IMR-90 (cell line): ENCODE measurements at regions not wholly inside any gene's neighbourhood (a gene's known extent, or its start where the extent isn't known, plus 50 kb on each side); places are given as distances from the start of the nearest gene placed in this dataset.

Experiments used
- ATAC-seq: fragments of 200-7000 bp; cut with Tn5 transposase; 2 replicates; pipeline ENCODE4 v1.9.1; 2020; ENCODE audit warnings: low read depth, mild to moderate bottlenecking, moderate library complexity
- BruUV-seq: library from RNA; stranded (reverse); fragments of 400-500 nt; replicated peaks from 2 replicates; lab custom pipeline; 2021; lab: Mats Ljungman, UMichigan
- CTCF ChIA-PET: fragments of 300-600 bp; formaldehyde crosslinking; extraction: SDS; loops from one replicate; lab custom pipeline; 2021; ENCODE audit warnings: antibody characterized with exemption; lab: Yijun Ruan, JAX
- POLR2A ChIA-PET: fragments of 300-600 bp; sonication (Branson Sonifier 250); formaldehyde crosslinking; loops from one replicate; lab custom pipeline; 2022; ENCODE audit warnings: antibody characterized with exemption; ENCODE audit not compliant: unreplicated experiment; lab: Charles Lee
- DNase-seq: peaks from one replicate; pipeline ENCODE4 v3.0.0; 2013
- H2AFZ ChIP-seq: replicated peaks from 2 replicates; pipeline ENCODE3; 2013; ENCODE audit warnings: low read length, mild to moderate bottlenecking; ENCODE audit not compliant: poor library complexity
- H2AK5ac ChIP-seq: 2 replicates; pipeline ENCODE4 v1.6.1; 2013; ENCODE audit warnings: low read depth, low read length, inconsistent platforms
- H2AK9ac ChIP-seq: replicated peaks from 2 replicates; pipeline ENCODE3; 2013; ENCODE audit warnings: mild to moderate bottlenecking, low read depth, low read length, moderate library complexity; ENCODE audit not compliant: poor library complexity
- H2BK120ac ChIP-seq: 2 replicates; pipeline ENCODE4 v1.6.1; 2013; ENCODE audit warnings: low read depth, low read length, inconsistent platforms
- H2BK15ac ChIP-seq: 3 replicates; pipeline ENCODE4 v1.6.1; 2013; ENCODE audit warnings: low read depth, low read length, inconsistent platforms
- H2BK20ac ChIP-seq: 2 replicates; pipeline ENCODE4 v1.6.1; 2013; ENCODE audit warnings: low read depth, mild to moderate bottlenecking, inconsistent platforms, low read length, moderate library complexity
- H2BK5ac ChIP-seq: 2 replicates; pipeline ENCODE4 v1.6.1; 2013; ENCODE audit warnings: mild to moderate bottlenecking, low read depth, low read length, inconsistent platforms; ENCODE audit not compliant: poor library complexity, severe bottlenecking
- H3K14ac ChIP-seq: replicated peaks from 2 replicates; pipeline ENCODE4 v1.6.1; 2013; ENCODE audit warnings: low read depth, low read length, inconsistent platforms
- H3K18ac ChIP-seq: 2 replicates; pipeline ENCODE4 v1.6.1; 2013; ENCODE audit warnings: low read depth, low read length, control low read depth
- H3K23ac ChIP-seq: 2 replicates; pipeline ENCODE4 v1.6.1; 2013; ENCODE audit warnings: low read depth, low read length, inconsistent platforms
- H3K27ac ChIP-seq: 2 replicates; pipeline ENCODE4 v1.5.1; 2013; ENCODE audit warnings: mild to moderate bottlenecking, control low read depth, low read length; ENCODE audit not compliant: insufficient read depth
- H3K27me3 ChIP-seq: 2 replicates; pipeline ENCODE4 v1.6.1; 2013; ENCODE audit warnings: low read length; ENCODE audit not compliant: control insufficient read depth, insufficient read depth
- H3K36me3 ChIP-seq: 2 replicates; pipeline ENCODE4 v1.6.1; 2013; ENCODE audit warnings: low read length, mixed read lengths; ENCODE audit not compliant: control insufficient read depth, insufficient read depth
- H3K4ac ChIP-seq: 2 replicates; pipeline ENCODE4 v1.6.1; 2013; ENCODE audit warnings: low read depth, low read length, inconsistent platforms
- H3K4me1 ChIP-seq: 2 replicates; pipeline ENCODE4 v1.6.1; 2013; ENCODE audit warnings: low read length, mixed read lengths; ENCODE audit not compliant: control insufficient read depth, insufficient read depth
- H3K4me2 ChIP-seq: 2 replicates; pipeline ENCODE4 v1.6.1; 2013; ENCODE audit warnings: low read depth, mild to moderate bottlenecking, control low read depth, low read length, moderate library complexity
- H3K4me3 ChIP-seq: 2 replicates; pipeline ENCODE4 v1.5.1; 2013; ENCODE audit warnings: low read depth, mild to moderate bottlenecking, control low read depth, low read length, moderate library complexity; ENCODE audit not compliant: insufficient read depth
- H3K56ac ChIP-seq: 2 replicates; pipeline ENCODE4 v1.6.1; 2013; ENCODE audit warnings: low read length, inconsistent platforms; ENCODE audit not compliant: insufficient read depth; ENCODE audit errors: extremely low read depth
- H3K79me1 ChIP-seq, 2 experiments: 2 replicates each; pipeline ENCODE4 v1.6.1; 2013; ENCODE audit warnings: low read length in 2 of 2, inconsistent platforms in 1 of 2, low read depth in 1 of 2
- H3K9ac ChIP-seq: 2 replicates; pipeline ENCODE4 v1.6.1; 2013; ENCODE audit warnings: low read depth, low read length, control low read depth
- H3K9me1 ChIP-seq: 2 replicates; pipeline ENCODE4 v1.6.1; 2013; ENCODE audit warnings: low read length, inconsistent platforms; ENCODE audit not compliant: insufficient read depth
- H3K9me3 ChIP-seq: 2 replicates; pipeline ENCODE4 v1.6.1; 2013; ENCODE audit warnings: low read length; ENCODE audit not compliant: control insufficient read depth, insufficient read depth
- H4K20me1 ChIP-seq: 2 replicates; pipeline ENCODE4 v1.6.1; 2013; ENCODE audit warnings: low read length, inconsistent platforms; ENCODE audit not compliant: insufficient read depth
- H4K5ac ChIP-seq: 2 replicates; pipeline ENCODE4 v1.6.1; 2013; ENCODE audit warnings: mild to moderate bottlenecking, low read depth, low read length, control low read depth
- H4K8ac ChIP-seq, 2 experiments: 2 replicates each; pipeline ENCODE4 v1.6.1; 2013; ENCODE audit warnings: low read depth in 2 of 2, low read length in 2 of 2, control low read depth in 1 of 2, inconsistent platforms in 1 of 2
- H4K91ac ChIP-seq: 2 replicates; pipeline ENCODE4 v1.6.1; 2013; ENCODE audit warnings: low read depth, low read length, inconsistent platforms; ENCODE audit not compliant: insufficient read depth
- BHLHE40 ChIP-seq: fragments of 150-350 bp; IDR thresholded peaks from 2 replicates; pipeline ENCODE4 v1.6.1; 2016; ENCODE audit warnings: mild to moderate bottlenecking, low read depth, low read length
- CEBPB ChIP-seq: IDR thresholded peaks from 2 replicates; pipeline ENCODE4 v1.6.1; 2012; ENCODE audit warnings: low read depth, low read length, improper control_type of control experiment
- CHD1 ChIP-seq: IDR thresholded peaks from 2 replicates; pipeline ENCODE4 v1.6.1; 2012; ENCODE audit warnings: low read depth, low read length, improper control_type of control experiment
- FOS ChIP-seq: fragments of 150-350 bp; IDR thresholded peaks from 2 replicates; pipeline ENCODE4 v1.6.1; 2016; ENCODE audit warnings: low read depth, low read length
- MAFK ChIP-seq: IDR thresholded peaks from 2 replicates; pipeline ENCODE4 v1.6.1; 2012; ENCODE audit warnings: low read depth, low read length, improper control_type of control experiment
- MAZ ChIP-seq: IDR thresholded peaks from 2 replicates; pipeline ENCODE4 v1.6.1; 2012; ENCODE audit warnings: low read depth, mild to moderate bottlenecking, low read length, improper control_type of control experiment, moderate library complexity, borderline replicate concordance
- MXI1 ChIP-seq: IDR thresholded peaks from 2 replicates; pipeline ENCODE4 v1.6.1; 2012; ENCODE audit warnings: low read depth, mild to moderate bottlenecking, low read length, moderate library complexity, borderline replicate concordance
- NFE2L2 ChIP-seq: fragments of 150-350 bp; IDR thresholded peaks from 2 replicates; pipeline ENCODE4 v1.6.1; 2016; ENCODE audit warnings: low read depth, mild to moderate bottlenecking, low read length
- POLR2A ChIP-seq: IDR thresholded peaks from 2 replicates; pipeline ENCODE4 v1.6.1; 2012; ENCODE audit warnings: mild to moderate bottlenecking, low read depth, low read length
- RAD21 ChIP-seq: IDR thresholded peaks from 2 replicates; pipeline ENCODE4 v1.6.1; 2012; ENCODE audit warnings: low read length, improper control_type of control experiment
- RFX5 ChIP-seq: IDR thresholded peaks from 2 replicates; pipeline ENCODE4 v1.8.0; 2012; ENCODE audit warnings: low read depth, mild to moderate bottlenecking, low read length, moderate library complexity
- SMC3 ChIP-seq: fragments of 150-350 bp; IDR thresholded peaks from 2 replicates; pipeline ENCODE4 v1.6.1; 2016; ENCODE audit warnings: low read depth, mild to moderate bottlenecking, antibody characterized with exemption, low read length, moderate library complexity
- USF2 ChIP-seq: fragments of 150-350 bp; IDR thresholded peaks from 2 replicates; pipeline ENCODE4 v1.6.1; 2017; ENCODE audit warnings: mild to moderate bottlenecking, antibody characterized with exemption, low read length, low read depth
- dilution Hi-C: fragments of 300-500 bp; cut with HindIII; formaldehyde crosslinking; loops from one replicate; pipeline ENCODE4 v1.14.3; 2018; ENCODE audit warnings: low sequenced_read_pairs; ENCODE audit not compliant: unreplicated experiment
- in situ Hi-C: fragments of 300-500 bp; cut with MboI; formaldehyde crosslinking; loops from 3 replicates; pipeline ENCODE4 v1.14.3; 2019; ENCODE audit warnings: low sequenced_read_pairs, inconsistent platforms, mixed read lengths
- intact Hi-C: fragments of 100-400 bp; cut with micrococcal nuclease; formaldehyde crosslinking; loops from 2 replicates; pipeline ENCODE4 v1.10.0; 2022
- TF ChIP-seq, protein P1 (sequence below): conservative IDR thresholded peaks from 2 replicates; pipeline ENCODE4 v1.5.1; 2012; ENCODE audit warnings: mild to moderate bottlenecking, low read depth, low read length, improper control_type of control experiment

DNA sequence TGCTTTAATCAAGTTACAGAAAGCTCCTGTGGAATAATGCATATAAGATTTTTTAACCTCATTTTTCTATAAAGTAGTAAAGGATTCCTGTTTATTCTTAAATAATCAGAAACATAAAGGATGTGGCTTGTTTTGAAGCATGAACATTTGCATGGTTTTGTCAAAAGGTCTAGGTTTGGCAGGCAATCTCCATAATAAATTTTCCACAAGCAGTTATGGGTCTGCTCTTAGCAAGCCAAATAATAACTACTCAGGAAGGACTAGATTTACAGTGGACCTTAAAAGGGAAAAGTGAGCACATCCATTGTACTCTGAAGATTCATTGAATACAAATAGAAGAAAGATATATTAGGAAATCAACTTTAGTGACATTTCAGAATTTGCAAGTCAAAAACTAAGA lies 407.3 kb upstream of the CBLB start:
- H3K9ac ChIP-seq: no peak overlapping the region
- no peaks in the 10 kb centered on the region for H4K20me1 ChIP-seq
- no peak overlapping the region for H4K8ac ChIP-seq
- no peak overlapping the region for H3K4ac ChIP-seq
- no peaks in the 10 kb centered on the region for H3K36me3 ChIP-seq
- no peak overlapping the region for H3K4me3 ChIP-seq
- H3K14ac ChIP-seq: no peak overlapping the region
- H2BK120ac ChIP-seq: no peak overlapping the region
- no peak overlapping the region for H2BK15ac ChIP-seq
- H3K27me3 ChIP-seq: no peaks in the 10 kb centered on the region
- H4K5ac ChIP-seq: no peak overlapping the region
- intact Hi-C loops (no loop called here), dilution Hi-C loops (no loop called here), in situ Hi-C loops (no loop called here)
- no peak overlapping the region for H2BK20ac ChIP-seq
- H3K18ac ChIP-seq: no peak overlapping the region
- DNase-seq (no peak), ATAC-seq (no peak)
- H3K4me2 ChIP-seq: no peak overlapping the region
- H3K9me3 ChIP-seq: no peaks in the 10 kb centered on the region
- CTCF ChIA-PET: no interaction called here
- H3K9me1 ChIP-seq: no peaks in the 10 kb centered on the region
- H3K4me1 ChIP-seq: no peaks in the 10 kb centered on the region; the same call in 1 of the 2 replicates
- H3K23ac ChIP-seq: no peak overlapping the region
- no peak overlapping the region for H3K27ac ChIP-seq
- H2BK5ac ChIP-seq: no peak overlapping the region
- no peak overlapping the region for H3K56ac ChIP-seq
- H2AK5ac ChIP-seq: no peak overlapping the region
- H2AK9ac ChIP-seq: no peak overlapping the region
- BruUV-seq: no TSS peak
- no peaks in the 10 kb centered on the region for H3K79me1 ChIP-seq
- TF ChIP-seq RFX5: no peak
- TF ChIP-seq POLR2A: no peak
- TF ChIP-seq NFE2L2: no peak
- TF ChIP-seq BHLHE40: no peak
- TF ChIP-seq CHD1: no peak
- no peak for TF ChIP-seq CEBPB
- no peak for TF ChIP-seq FOS
- TF ChIP-seq RAD21: no peak
- TF ChIP-seq, protein P1, sequence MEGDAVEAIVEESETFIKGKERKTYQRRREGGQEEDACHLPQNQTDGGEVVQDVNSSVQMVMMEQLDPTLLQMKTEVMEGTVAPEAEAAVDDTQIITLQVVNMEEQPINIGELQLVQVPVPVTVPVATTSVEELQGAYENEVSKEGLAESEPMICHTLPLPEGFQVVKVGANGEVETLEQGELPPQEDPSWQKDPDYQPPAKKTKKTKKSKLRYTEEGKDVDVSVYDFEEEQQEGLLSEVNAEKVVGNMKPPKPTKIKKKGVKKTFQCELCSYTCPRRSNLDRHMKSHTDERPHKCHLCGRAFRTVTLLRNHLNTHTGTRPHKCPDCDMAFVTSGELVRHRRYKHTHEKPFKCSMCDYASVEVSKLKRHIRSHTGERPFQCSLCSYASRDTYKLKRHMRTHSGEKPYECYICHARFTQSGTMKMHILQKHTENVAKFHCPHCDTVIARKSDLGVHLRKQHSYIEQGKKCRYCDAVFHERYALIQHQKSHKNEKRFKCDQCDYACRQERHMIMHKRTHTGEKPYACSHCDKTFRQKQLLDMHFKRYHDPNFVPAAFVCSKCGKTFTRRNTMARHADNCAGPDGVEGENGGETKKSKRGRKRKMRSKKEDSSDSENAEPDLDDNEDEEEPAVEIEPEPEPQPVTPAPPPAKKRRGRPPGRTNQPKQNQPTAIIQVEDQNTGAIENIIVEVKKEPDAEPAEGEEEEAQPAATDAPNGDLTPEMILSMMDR: no peak
- TF ChIP-seq MAZ: no peak
- TF ChIP-seq MAFK: no peak
- TF ChIP-seq SMC3: no peak
- no peak for TF ChIP-seq USF2
- TF ChIP-seq MXI1: no peak
- H4K91ac ChIP-seq: no peak overlapping the region
- no peak overlapping the region for H2AFZ ChIP-seq
- POLR2A ChIA-PET: no interaction called here
